Urothelium cell line (cell line): ENCODE measurements at regions not wholly inside any gene's neighbourhood (a gene's known extent, or its start where the extent isn't known, plus 50 kb on each side); places are given as distances from the start of the nearest gene placed in this dataset.
"Not testable (repeated sequence)": the region's sequence is repeated elsewhere in the genome, so short reads cannot be mapped to it uniquely, and the experiment has no call there.

Source experiments
- DNase-seq: peaks from one replicate; pipeline ENCODE4 v3.0.0; 2011; ENCODE audit warnings: low spot score, mixed read lengths
- FAIRE-seq: peaks from 2 replicates; lab custom pipeline; 2011; peaks lifted over from hg19 to GRCh38; lab: Jason Lieb, UNC

DNA sequence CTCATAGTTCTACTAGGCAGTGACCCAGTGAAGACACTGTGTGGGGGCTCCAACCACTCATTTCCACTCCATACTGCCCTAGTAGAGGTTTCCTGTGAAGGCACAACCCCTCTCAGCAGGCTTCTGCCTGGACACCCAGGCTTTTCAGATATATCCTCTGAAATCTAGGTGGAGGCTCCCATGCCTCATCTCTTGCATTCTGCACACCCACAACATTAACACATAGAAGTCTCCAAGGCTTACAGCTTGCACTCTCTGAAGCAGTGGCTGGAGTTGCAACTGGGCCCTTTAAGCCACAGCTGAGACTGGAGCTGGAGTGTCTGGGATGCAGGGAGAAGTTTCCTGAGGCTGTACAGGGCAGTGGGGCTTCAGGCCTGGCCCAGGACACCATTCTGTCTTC lies 347.7 kb upstream of the SPRY2 start:
- FAIRE-seq, result no peak
- no peak for DNase-seq

DNA sequence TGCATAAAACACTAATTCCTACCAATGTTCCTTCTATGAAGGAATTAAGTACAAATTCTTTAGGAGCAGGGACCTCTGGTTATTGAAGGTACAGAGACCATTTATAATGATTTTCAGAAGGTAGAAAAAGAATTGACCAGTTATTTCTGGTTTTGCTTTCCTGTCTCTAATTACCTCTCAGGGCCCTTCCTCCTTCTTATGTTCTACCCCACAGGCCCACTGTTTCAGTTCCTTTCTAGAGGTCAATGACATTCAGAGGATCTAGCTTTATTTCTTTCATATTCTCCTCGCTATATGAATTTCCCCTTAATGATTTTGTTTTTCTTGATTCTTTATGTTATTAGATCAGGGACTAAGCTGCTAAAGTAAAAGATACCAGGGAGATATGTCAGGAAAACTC lies 345.0 kb upstream of the SPRY2 start:
- DNase-seq, result no peak
- no peak for FAIRE-seq

DNA sequence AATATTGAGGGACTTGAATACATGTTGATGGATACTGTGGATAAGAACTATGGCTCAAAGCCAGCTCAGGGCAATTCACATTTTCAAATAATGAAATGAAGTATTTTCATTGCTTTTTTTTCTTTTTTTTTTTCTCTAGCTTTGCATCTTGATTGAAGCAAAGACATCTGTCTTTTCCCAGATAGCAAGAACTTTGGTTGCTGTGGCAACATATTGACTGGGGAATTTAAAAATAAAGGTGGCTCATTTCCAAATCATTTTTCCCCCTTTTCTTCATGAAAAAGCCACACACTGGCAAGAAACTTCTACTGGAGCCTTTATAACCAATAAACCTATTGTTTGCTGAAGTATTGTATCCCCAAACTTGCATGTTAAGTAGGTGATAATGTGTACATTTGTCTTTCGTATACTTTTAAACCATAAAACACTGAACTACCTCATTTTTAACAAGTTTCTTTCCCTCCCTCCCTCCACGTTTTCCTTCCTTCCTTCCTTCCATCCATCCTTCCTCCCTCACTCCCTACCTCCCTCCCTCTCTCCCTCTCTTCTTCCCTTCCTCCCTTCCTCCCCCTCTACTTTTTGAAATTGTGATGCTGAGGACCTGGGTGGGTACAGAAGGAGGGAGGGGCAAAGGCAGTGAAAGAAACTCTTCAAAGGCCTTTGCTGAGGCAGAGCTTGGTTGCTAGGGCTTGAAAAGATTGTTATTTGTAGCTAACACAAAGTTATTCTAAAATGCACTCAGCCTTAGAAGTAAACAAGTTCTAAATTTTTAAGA lies 343.5 kb upstream of the SPRY2 start:
- FAIRE-seq (no peak), DNase-seq (no peak)

DNA sequence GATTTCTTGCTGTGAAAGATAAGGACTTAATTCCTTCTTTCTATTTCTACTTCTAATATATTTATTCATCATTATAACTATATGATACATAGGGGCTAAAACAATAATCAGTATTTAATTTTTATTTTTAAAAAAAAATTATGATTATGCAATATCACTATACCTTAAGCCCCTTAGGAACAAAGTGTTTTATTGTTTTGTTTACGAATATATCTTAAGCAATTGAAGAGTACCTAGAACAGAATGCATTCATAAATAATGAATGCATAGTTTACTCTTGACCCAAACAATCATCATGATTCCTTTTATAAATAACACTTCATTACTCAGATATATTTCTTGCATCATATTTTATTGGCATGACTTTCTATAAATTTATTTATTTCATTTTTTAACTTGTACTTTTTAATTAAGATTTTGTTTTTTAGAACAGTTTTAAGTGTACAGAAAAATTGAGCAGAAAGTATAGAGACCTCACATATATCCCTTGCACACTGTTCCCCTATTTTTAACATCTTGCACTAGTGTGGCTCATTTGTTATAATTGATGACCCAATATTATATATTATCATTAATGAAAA lies 339.9 kb upstream of the SPRY2 start:
- DNase-seq (no peak), FAIRE-seq (no peak)

DNA sequence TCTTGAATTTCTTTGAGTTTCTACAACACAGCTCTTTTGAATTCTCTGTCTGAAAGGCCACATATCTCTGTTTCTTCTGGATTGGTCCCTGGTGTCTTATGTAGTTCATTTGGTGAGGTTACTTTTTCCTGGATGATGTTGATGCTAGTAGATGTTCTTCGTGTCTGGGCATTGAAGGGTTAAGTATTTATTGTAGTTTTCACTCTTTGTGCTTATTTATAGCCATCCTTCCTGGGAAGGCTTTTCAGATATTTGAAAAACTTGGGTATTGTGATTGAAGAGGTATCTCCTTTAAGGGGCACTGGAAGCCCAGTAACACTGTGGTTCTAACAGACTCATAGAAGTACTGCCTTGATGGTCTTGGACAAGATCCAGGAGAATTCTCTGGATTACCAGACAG lies 338.5 kb upstream of the SPRY2 start:
- FAIRE-seq, result no peak
- no peak for DNase-seq

DNA sequence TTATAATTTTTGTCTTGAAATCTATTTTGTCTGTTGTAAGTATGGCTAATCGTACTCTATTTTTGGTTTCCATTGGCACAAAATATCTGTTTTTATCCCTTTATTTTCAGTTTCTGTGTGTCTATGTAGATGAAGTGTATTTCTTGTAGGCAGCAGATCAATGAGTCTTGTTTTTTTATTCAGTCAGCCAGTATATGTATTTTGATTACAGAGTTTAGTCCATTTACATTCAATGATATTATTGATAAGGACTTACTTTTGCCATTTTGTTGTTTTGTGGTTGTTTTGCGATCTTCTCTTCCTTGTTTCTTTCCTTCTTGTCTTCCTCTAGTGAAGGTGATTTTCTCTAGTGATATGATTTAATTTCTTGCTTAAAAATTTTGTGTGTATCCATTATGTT lies 336.3 kb upstream of the SPRY2 start:
- DNase-seq, result no peak
- no peak for FAIRE-seq

DNA sequence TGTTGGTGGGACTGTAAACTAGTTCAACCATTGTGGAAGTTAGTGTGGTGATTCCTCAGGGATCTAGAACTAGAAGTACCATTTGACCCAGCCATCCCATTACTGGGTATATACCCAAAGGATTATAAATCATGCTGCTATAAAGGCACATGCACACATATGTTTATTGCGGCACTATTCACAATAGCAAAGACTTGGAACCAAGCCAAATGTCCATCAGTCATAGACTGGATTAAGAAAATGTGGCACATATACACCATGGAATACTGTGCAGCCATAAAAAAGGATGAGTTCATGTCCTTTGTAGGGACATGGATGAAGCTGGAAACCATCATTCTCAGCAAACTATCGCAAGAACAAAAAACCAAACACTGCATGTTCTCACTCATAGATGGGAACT lies 334.5 kb upstream of the SPRY2 start:
- DNase-seq, FAIRE-seq: not testable (repeated sequence)

DNA sequence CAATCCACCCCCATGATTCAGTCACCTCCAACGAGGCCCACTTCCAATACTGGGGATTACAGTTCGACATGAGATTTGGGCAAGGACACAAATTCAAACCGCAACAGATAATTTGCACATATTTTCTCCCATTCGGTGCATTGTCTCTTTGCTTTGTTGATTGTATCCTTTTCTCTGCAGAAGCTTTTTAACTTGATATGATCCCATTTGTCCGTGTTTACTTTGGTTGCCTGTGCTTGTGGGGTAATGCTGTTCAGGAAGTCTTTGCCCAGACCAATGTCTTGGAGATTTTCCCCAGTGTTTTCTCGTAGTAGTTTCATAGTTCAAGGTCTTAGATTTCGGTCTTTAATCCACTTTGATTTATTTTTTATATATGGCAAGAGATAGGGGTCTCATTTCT lies 330.8 kb upstream of the SPRY2 start:
- DNase-seq, result no peak
- FAIRE-seq, result no peak

DNA sequence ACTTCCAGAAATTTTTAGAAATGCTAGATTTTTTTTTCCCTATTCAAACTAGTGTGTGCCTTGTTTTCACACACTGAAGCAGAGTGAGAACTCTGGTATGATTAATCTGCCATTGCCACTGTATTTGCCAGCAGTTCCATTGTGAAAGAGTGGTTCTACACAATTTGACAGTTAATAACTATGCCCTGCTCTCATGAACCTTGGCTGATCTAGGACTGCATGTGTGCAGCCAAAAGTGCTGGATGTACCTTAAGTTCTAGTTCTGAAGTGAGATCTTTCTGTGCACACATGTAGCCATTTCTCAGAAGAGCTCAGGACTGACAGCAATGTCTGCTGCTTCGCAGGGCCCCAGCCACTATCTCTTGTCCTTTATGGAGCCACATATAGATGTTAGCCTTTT lies 328.2 kb upstream of the SPRY2 start:
- no peak for FAIRE-seq
- no peak for DNase-seq

DNA sequence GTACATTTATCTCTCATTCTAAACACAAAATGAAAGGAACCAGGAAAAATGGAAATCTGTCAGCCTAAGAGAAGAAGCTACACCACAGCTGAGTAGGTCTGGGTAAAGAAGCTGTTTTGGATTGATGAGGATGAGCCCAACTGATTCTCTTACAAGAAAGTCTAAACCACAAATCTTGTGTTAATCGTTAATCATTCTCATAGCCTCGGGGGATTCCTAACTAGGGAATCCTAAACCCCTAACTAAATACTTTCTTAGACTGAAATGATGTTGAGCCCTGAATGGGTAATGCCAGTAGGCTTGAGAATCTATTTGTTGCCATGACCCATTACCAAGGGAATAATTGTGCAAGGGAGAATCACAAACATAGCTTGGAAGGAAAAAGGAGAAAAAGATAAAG lies 327.5 kb upstream of the SPRY2 start:
- FAIRE-seq (no peak), DNase-seq (no peak)

DNA sequence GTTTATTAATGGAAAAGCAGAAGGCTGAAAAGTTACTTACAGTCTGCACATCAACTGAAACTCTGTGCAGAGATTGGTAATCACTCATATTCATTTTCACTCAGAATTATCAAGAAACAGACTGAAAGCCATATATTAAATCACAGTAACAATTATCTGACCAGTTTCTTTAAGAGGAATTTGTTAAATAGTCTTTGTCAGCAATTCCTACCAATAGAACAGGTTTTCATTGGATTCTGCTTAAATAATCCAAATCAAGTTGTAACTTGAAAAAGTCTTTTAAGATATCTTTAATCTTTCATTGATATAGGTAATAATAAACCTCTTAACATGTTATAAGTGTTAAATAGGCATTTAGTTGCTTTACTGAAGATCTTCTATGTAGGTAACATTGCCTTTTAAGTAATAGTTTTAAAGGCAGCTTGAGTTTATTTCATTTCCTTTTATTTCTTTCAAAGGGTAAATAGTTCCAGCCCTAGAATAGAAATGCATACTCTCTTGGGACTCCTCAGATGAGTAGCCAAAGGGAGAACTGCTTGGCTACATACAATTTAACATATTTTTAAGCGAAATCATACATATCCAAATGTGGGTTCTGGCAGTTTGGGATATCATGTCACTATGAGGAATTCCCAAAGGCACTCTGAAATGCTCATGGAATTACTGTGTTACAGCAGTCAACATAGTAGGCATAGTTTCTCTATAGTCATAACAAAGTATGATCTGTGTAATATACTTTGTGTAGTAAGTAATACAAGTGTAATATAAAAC lies 326.0 kb upstream of the SPRY2 start:
- no peak for FAIRE-seq
- no peak for DNase-seq

DNA sequence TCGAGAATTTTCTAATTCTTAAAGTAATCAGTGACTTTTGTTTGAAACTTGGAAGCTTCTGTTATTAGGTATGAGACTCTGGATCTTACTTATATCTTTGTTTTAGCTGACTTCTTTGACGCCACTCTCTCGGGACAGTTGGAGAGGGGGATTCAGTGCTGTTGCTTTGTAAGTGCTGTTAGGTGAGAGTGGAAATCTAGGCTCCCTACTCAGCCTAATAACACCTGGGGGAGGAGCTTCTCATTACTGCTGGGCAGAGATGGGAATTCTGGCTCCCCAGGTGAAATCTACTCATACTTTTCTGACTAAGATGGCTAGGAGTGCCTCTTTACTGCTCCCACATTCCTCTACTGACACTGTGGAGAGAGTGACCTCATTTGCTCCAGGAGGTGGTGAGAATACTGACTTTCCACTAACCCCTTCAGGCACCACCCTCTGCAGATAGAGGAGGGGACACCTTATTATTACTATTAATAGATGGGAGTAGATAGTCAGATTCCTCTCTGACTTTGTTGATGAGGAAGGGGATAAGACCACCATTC lies 324.9 kb upstream of the SPRY2 start:
- DNase-seq, result no peak
- no peak for FAIRE-seq

DNA sequence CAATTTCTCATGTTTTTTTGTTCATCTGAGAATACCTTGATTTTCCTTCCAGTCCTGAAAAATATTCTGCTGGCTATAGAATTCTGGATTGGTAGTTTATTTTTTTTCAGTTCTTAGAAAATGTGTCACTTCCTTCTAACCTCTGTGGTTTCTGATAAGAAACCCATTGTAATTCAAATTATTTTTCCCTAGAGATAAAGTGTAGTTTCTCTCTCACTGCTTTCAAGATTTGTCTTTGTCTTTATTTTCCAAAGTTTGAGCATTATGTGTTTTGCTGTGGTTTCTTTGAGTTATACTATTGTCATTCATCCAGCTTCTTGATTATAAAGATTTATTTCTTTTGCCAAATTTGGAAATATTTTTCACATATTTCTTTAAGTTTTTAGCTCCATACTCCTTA lies 324.0 kb upstream of the SPRY2 start:
- DNase-seq, result no peak
- FAIRE-seq, result no peak

DNA sequence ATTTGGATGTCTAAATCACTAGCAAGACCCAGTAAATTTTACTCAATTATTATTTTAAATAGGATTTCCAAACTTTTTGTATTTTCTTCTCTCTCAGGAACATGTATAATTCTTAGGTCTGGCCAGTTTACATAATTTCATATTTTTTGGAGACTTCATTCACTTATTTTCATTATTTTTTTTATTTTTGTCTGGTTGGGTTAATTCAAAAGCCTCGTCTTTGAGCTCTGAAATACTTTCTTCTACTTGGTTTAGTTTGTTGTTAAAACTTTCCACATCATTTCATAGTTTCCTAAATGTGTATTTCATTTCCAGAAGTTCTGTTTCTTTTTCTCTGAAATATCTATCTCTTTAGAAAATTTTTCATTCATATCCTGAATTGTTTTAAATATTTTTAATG lies 322.9 kb upstream of the SPRY2 start:
- no peak for DNase-seq
- no peak for FAIRE-seq

DNA sequence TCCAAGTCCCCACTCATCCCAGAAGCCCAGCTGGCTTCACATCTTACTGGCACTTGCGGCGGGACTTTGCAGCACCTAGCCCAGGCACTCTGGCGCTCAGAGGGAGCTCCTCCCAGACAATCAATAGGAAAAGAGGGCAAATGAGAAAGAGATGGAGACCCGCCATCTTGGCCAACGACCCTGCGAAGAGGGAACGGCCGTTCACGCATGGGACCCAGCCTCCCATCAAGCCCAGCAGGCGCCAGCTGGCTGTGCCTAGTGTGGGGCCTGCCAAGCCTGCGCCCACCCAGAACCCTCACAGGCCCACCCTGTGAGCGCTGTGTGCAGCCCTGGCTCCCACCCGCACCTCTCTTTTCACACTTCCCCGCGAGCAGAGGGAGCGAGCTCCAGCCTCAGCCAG lies 317.8 kb upstream of the SPRY2 start:
- FAIRE-seq (no peak), DNase-seq (no peak)

DNA sequence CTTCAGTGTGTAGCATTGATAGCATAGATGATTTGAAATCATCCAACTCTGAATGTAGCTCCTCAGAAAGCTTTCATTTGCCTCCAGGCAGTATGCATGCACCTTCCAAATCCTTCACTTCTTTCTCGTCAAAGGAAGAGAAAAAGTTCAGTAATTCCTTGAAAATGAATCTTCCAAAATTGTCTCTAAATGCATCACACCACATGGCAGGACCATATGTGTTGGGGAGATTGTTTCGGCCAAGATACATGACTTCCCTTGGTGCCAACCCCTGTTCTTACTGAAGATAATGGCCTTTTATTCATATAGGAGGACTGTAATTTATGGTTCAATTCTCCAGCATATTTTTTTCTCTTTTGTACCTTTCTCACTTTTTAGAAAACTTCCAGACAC lies 315.6 kb upstream of the SPRY2 start:
- no peak for FAIRE-seq
- no peak for DNase-seq

DNA sequence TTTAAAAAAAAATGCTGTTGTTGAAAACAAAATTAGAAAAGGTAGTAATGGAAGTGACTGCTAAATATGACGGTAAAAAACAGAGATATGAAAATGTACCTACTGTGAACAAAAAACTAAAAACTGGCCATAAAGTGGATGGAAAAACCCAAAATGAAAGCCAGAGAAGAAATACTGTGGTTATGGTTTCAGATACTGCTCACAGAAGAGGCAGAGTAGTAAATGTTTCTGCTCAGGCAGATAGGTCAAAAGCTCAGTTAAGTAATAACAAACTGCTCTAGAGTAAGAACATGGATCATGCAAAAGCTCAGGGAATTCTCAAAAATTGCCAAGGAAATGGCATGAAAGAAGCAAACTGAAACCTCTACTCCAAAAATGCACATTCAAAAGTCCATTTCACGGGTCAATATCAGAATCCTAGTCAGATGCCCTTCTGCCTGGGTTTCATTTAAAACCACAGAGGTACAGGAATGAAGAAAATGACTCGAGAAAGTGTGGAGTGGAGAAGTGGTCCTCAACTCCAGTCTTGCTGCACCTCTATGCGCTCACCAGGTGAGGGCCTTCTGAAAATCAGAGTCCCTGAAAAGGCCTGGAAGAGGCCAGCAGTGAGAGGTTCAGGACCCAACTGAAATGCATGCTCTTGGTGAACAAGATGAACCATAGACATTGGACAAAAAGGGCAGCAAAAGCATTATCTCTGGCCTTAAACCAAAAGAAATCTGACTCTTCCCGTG lies 315.0 kb upstream of the SPRY2 start:
- FAIRE-seq, result no peak
- DNase-seq, result no peak

DNA sequence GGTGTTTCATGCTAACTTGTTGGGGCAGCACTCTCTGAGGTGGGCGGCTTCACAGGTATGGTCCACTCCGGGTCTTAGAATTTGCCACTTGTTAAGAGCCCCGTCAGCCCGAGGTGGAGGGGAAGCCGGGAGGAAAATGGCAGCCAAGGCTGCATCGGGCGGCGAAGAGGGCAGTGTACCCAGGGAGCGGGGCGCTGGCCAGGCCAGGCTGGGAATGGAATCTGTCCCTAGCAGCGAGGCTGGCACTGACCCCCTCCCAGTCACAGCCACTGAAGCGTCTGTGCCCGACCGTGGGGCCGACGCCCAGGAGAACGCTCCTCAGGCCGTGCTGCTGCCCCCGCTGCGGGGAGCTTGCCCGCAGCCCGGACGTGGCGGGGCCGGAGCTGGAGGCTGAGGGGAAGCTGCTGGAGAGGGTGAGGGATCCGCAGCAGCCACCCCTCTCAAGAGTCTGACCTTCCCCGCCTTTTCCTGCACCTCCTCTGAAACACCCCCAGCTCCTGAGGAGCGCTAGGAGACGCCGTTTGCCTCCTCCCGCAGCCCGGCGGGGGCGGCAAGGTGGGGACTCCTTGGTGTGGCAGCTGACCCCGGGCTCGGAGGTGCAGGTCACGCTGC lies 313.8 kb upstream of the SPRY2 start:
- DNase-seq, result no peak
- FAIRE-seq, result no peak

DNA sequence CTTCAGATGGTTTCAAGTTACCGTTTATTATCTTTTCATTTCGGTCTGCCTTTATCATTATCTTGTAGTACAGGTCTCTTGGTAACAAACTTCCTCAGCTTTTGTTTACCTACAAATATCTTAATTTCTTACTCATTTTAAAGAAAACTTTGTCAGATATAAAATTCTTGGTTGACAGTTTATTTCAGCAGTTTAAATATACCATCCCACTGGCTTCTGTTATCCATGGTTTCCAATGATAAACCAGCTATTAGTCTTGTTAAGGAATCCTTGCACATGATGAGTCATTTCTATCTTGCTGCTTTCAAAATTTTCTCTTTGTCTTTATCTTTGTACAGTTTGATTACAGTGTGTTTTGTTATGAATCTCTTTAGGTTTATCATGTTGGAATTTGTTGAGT lies 308.3 kb upstream of the SPRY2 start:
- no peak for DNase-seq
- FAIRE-seq, result no peak

DNA sequence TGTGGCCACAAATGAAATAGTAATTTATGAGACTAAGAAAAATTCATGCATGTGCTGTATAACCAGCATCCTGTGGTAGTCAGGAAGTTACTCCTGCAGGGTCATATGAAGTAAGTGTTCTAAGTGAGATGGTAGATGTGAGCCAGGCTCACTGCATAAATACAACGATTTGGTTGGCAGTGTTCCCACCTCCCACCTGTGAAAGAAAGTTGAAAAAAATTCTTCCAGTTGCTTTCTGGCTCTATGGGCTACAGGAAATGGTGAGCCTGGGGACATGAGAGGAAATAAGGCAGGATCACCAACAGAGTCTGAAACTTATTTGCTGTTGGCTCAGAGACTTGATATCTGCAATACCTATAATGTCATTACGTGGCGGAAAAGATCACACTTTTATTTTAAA lies 301.7 kb upstream of the SPRY2 start:
- no peak for DNase-seq
- FAIRE-seq, result no peak

DNA sequence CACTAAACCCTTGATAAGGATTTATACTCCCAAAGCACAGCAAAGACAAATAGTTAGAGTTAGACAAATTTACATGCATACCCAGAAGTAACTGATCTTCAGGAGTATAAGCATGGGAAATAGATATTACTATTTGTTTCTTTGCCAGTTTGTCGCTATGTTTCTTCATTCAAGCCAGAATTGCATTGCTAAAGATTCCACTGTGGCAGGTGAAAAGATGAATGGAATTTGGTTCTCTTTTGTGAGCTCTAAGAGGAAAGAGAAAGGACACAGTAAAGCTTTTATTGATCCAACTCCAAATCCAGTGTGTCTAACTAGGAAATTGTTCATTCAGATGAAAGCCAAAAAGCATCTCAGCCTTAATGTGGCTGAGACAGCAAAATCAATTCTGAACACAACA lies 292.3 kb upstream of the SPRY2 start:
- DNase-seq (no peak), FAIRE-seq (no peak)
